ENCODE measurements at regions not wholly inside any gene's neighbourhood (a gene's known extent, or its start where the extent isn't known, plus 50 kb on each side); places are given as distances from the start of the nearest gene placed in this dataset.

GRCh38 chr12:24025153-24025798 is 75.8 kb upstream of the SOX5 start:
- no peak for DNase-seq

DNA sequence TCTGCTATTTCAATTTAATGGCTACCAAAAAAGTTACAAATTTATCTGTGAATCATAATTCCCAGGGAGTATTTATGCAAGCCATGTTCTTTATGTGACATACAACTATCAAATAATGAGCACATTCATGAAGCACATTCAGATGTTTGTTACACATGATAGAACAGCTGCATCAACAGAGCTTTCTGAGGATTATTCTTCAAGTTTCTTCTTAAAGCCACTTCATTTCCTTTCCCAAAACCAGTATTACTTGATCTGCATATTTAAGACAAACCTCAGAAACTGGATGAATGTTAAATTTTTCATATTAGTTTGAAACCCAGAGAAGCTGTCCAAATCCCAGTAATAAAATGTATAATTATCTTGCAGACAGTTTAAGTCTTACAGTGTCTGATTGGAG is 73.6 kb upstream of the SOX5 start:
- DNase-seq = no peak

GRCh38 chr12:24021164-24021502 is 71.7 kb upstream of the SOX5 start:
- no peak for DNase-seq

DNA sequence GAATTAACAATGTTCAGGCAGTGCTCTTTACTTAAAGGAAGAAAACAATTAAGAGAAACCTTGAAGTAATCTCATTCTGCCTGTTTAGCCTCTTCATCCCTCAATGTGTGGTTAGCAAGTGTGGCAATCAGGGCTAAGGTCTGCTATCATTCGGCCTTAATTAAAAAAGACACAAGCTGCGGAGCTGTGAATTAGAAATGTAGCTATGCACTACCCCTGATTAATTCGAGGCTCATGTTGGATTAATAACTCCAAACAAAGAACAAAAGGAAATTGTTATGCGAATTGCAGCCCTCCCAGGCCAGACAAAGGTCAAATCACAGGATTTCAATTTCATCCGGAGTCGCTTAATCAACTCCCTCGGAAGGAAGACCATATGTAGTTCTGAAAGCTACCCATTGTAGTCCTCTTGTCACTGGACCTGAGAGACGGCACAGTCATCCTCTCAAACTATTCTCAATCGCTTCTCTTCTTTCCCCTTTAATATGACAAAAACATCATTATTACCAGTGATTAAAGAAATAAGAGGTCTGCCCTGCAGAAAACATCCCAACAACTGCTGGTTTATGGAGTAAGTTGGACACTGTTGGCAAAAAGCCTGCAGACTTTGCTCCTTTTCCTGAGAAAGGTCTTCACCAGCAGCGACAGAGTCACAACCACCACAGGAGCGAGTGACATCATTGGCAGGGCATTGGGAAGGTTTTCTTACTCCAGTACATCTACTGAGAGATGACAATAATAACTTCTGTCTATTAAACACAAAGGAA is 71.1 kb upstream of the SOX5 start:
- DNase-seq = no peak

DNA sequence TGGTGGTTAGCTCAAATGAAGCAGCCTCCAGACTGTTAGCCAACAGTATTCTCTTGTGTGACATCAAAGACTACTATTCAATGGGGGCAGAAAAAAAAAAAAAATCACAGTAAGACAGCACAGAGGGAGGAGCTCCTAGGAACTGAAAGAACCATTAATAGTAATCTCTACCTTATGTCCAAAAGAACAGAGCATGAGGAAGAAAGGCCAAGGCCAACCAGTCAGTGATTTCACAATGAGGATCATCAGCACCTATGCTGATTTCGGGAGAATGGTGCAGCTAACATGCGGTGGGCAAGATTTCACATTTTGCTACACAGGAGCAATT is 66.3 kb upstream of the SOX5 start:
- no peak for DNase-seq

GRCh38 chr12:24014915-24015832 is 65.7 kb upstream of the SOX5 start:
- DNase-seq = no peak

DNA sequence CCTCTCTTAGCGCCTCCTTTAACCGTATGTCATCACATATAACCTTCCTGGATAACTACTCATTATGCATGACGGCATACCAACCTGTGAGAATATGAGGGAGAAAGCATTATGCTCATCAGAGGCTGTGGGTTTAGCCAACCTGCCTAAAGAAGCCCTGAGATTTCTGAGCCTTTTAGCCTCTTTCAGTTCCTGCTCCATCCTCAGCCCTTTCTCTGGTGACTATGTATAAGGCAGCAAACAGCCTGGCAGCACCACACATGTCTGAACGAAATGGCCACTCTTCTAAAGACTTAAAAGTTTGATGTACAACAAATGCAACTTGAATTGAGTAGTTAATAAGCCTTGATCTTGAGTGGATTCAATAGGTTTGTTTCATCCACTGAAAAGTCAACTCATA is 64.8 kb upstream of the SOX5 start:
- DNase-seq = no peak

DNA sequence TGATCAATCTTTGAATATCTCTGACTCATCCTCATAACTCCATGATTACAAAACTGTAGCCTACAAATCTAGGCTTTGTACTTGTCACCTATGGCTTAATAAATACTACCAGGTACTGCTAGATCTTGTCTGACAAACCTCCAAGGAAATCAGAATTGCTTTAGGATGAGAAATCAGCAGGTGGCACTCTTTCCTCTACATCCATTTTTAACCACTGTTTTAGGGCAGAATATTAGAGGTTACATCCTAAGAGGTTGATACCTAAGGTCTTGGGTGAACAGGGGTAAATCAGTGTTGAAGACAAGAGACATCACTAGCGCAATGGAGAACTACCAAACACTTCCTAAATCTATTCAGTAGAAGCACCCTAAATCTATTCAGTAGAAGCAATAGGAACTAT is 63.1 kb upstream of the SOX5 start:
- DNase-seq = no peak

DNA sequence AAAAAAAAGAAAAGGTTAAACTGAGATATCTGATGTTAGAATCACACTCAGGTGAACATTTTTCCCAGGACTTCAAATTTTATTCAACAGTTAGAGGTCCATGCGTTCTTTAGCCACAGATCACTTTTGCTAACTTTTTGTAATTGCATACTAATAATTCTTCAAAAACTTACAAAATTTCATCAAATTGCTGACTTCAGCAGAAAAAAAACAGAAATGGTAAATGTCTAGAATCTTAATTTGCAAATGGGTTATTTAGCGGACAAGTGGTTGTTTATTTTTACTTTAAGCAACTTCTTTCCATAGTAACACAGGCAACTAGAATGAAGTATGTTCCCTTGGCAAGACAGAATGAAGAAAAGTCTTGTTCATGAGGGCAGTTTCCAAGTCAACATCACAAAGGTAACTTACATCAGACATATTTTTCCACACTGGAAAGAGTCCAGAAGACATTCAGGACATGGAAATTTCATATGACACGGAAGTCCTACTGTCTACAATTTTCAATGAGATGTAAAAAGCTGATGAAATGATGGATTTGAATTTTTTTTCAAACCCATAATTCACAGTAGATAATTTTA is 62.5 kb upstream of the SOX5 start:
- no peak for DNase-seq

DNA sequence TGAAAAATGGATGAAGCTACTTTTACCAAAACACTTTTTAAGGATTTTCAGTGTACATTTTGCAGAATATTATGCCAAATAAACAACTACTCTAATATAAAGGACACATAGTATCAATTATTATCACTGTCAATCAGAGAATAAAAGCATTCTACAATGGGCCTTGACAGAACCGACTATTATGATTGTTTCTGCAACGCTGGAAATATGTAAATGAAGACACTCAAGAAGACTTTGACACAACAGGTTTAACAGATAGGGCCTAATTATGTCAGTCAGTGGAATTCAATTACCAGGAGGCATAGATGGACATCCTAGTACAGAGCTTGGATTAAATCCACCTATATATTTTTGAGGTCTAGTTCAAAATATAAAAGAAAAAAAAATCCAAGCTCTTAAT is 58.7 kb upstream of the SOX5 start:
- DNase-seq = no peak
